ENCODE measurements at regions not wholly inside any gene's neighbourhood (a gene's known extent, or its start where the extent isn't known, plus 50 kb on each side); places are given as distances from the start of the nearest gene placed in this dataset.

- no peaks in the 10 kb centered on the region for H3K27me3 ChIP-seq (ENCODE audit: insufficient read depth)
- H3F3A ChIP-seq (replicated peaks; ENCODE audit: low read depth) = no peaks in the 10 kb centered on the region
- DNase-seq (ENCODE audit: low spot score) = no peak
- H3K9me2 ChIP-seq (ENCODE audit: insufficient read depth) = no peaks in the 10 kb centered on the region; the same call in 1 of the 2 replicates
- Mint-ChIP-seq H3K27ac (no peak overlapping the region), H3K4me3 (no peak overlapping the region), H3K4me1 (no peaks in the 10 kb centered on the region), H3K36me3 (ENCODE audit: low read depth) (no peaks in the 10 kb centered on the region; the same call in 2 of the 3 replicates), H3K27me3 (ENCODE audit: insufficient read depth, low read depth, poor library complexity) (no peaks in the 10 kb centered on the region), H3K9me3 (peaks cover 3% of the 10 kb centered on the region)
- no peaks in the 10 kb centered on the region for H3K79me2 ChIP-seq (replicated peaks; ENCODE audit: insufficient read depth)
- TF ChIP-seq EZH2phosphoT487 (IDR thresholded peaks at IDR 0.05; ENCODE audit: unreplicated experiment) (no peak), POLR2AphosphoS5 (IDR thresholded peaks at IDR 0.05; ENCODE audit: low read depth) (no peak), NANOG (IDR thresholded peaks at IDR 0.05; ENCODE audit: borderline replicate concordance) (no peak), ZNF114 (CRISPR knock-in tag; IDR thresholded peaks at IDR 0.05) (no peak)
- TF ChIP-seq, protein P1, sequence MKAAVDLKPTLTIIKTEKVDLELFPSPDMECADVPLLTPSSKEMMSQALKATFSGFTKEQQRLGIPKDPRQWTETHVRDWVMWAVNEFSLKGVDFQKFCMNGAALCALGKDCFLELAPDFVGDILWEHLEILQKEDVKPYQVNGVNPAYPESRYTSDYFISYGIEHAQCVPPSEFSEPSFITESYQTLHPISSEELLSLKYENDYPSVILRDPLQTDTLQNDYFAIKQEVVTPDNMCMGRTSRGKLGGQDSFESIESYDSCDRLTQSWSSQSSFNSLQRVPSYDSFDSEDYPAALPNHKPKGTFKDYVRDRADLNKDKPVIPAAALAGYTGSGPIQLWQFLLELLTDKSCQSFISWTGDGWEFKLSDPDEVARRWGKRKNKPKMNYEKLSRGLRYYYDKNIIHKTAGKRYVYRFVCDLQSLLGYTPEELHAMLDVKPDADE (IDR thresholded peaks at IDR 0.05) = no peak
- TF ChIP-seq, protein P2, sequence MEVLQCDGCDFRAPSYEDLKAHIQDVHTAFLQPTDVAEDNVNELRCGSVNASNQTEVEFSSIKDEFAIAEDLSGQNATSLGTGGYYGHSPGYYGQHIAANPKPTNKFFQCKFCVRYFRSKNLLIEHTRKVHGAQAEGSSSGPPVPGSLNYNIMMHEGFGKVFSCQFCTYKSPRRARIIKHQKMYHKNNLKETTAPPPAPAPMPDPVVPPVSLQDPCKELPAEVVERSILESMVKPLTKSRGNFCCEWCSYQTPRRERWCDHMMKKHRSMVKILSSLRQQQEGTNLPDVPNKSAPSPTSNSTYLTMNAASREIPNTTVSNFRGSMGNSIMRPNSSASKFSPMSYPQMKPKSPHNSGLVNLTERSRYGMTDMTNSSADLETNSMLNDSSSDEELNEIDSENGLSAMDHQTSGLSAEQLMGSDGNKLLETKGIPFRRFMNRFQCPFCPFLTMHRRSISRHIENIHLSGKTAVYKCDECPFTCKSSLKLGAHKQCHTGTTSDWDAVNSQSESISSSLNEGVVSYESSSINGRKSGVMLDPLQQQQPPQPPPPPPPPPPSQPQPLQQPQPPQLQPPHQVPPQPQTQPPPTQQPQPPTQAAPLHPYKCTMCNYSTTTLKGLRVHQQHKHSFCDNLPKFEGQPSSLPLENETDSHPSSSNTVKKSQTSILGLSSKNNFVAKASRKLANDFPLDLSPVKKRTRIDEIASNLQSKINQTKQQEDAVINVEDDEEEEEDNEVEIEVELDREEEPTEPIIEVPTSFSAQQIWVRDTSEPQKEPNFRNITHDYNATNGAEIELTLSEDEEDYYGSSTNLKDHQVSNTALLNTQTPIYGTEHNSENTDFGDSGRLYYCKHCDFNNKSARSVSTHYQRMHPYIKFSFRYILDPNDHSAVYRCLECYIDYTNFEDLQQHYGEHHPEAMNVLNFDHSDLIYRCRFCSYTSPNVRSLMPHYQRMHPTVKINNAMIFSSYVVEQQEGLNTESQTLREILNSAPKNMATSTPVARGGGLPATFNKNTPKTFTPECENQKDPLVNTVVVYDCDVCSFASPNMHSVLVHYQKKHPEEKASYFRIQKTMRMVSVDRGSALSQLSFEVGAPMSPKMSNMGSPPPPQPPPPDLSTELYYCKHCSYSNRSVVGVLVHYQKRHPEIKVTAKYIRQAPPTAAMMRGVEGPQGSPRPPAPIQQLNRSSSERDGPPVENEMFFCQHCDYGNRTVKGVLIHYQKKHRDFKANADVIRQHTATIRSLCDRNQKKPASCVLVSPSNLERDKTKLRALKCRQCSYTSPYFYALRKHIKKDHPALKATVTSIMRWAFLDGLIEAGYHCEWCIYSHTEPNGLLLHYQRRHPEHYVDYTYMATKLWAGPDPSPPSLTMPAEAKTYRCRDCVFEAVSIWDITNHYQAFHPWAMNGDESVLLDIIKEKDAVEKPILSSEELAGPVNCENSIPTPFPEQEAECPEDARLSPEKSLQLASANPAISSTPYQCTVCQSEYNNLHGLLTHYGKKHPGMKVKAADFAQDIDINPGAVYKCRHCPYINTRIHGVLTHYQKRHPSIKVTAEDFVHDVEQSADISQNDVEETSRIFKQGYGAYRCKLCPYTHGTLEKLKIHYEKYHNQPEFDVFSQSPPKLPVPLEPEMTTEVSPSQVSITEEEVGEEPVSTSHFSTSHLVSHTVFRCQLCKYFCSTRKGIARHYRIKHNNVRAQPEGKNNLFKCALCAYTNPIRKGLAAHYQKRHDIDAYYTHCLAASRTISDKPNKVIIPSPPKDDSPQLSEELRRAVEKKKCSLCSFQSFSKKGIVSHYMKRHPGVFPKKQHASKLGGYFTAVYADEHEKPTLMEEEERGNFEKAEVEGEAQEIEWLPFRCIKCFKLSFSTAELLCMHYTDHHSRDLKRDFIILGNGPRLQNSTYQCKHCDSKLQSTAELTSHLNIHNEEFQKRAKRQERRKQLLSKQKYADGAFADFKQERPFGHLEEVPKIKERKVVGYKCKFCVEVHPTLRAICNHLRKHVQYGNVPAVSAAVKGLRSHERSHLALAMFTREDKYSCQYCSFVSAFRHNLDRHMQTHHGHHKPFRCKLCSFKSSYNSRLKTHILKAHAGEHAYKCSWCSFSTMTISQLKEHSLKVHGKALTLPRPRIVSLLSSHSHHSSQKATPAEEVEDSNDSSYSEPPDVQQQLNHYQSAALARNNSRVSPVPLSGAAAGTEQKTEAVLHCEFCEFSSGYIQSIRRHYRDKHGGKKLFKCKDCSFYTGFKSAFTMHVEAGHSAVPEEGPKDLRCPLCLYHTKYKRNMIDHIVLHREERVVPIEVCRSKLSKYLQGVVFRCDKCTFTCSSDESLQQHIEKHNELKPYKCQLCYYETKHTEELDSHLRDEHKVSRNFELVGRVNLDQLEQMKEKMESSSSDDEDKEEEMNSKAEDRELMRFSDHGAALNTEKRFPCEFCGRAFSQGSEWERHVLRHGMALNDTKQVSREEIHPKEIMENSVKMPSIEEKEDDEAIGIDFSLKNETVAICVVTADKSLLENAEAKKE (CRISPR knock-in tag; IDR thresholded peaks at IDR 0.05) = no peak
- no peaks in the 10 kb centered on the region for H3K36me3 ChIP-seq (ENCODE audit: insufficient read depth)
- ATAC-seq = no peak
- no peaks in the 10 kb centered on the region for H3K4me1 ChIP-seq (ENCODE audit: insufficient read depth)
- no peaks in the 10 kb centered on the region for H4K20me1 ChIP-seq (replicated peaks; ENCODE audit: insufficient read depth)
- H3K4me3 ChIP-seq = no peak overlapping the region
- no peak overlapping the region for H2AFZ ChIP-seq
- H3K4me2 ChIP-seq = no peak overlapping the region
- no peak overlapping the region for H3K27ac ChIP-seq (ENCODE audit: low read depth)
Observed at GRCh38 chr12:45165284-45165683, 50.6 kb upstream of the ANO6 start.

Measured in GM23338 (cell line).